ENCODE measurements at regions not wholly inside any gene's neighbourhood (a gene's known extent, or its start where the extent isn't known, plus 50 kb on each side); places are given as distances from the start of the nearest gene placed in this dataset.

DNA sequence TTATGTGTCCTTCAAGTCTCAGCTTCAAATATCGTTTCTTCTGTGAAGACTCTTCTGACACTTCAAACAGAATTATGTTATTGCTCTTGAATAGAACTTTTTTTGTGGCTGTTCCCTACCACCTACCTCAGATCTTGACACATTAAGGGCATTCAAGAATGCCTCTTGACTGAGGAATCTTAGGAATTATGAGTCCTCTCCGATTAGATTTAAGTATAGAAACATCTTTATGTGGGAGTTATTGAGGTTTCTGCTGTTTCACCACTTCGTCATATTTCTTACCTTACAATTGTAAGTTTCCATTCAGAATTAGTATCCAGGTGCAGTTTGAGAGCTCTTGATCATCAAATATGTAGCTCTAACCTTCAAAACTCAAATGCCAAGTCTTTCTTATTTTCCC lies 324.2 kb upstream of the NUDT12 start:
- H3K27ac ChIP-seq (ENCODE audit: extremely low read depth, low read depth, low read length), result no peak overlapping the region
- no peaks in the 10 kb centered on the region for H3K4me1 ChIP-seq (ENCODE audit: control insufficient read depth, insufficient read depth, low read length)
- H3K9me3 ChIP-seq (ENCODE audit: control insufficient read depth, insufficient read depth, low read depth, low read length), result no peaks in the 10 kb centered on the region
- no peak overlapping the region for H3K4me3 ChIP-seq (ENCODE audit: low read depth, low read length)
- H3K36me3 ChIP-seq (ENCODE audit: control insufficient read depth in 2 of 2, insufficient read depth in 1 of 2, low read length in 2 of 2), result no peaks in the 10 kb centered on the region
- ChIA-PET CTCF (interaction anchor here (1.0 kb wide), 1 partner anchor 58 kb away, joined by 3 read pairs; no protein-coding TSS in a partner anchor), POLR2A (no interaction called here)
- no peak for TF ChIP-seq PRDM10 (tag by site-specific recombination; IDR thresholded peaks at IDR 0.05)
- no peak for TF ChIP-seq ZNF248 (tag by site-specific recombination; IDR thresholded peaks at IDR 0.05)

DNA sequence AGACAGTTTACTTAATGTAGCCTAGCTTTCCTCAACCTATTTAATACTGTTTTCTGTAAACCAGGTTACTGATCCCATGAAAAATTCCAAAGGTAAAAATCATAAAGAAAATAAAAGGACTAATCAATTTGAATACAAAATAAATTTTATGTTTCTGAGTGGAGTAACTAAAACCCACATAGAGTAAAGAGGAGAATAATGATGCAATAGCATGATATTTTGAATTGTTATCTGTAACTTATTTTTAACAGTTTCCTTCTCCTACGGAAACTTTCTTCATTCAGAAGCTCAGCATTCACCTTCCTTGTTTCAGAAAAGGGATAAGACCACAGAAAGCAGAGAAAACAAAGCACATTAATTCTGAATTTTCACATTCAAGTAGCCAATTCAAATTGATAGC lies 320.6 kb upstream of the NUDT12 start:
- H3K4me1 ChIP-seq (ENCODE audit: control insufficient read depth, insufficient read depth, low read length), result no peaks in the 10 kb centered on the region
- no peaks in the 10 kb centered on the region for H3K9me3 ChIP-seq (ENCODE audit: control insufficient read depth, insufficient read depth, low read depth, low read length)
- ChIA-PET CTCF (interaction anchor here (0.7 kb wide), 1 partner anchor 73 kb away, joined by 4 read pairs; no protein-coding TSS in a partner anchor), POLR2A (no interaction called here)
- H3K4me3 ChIP-seq (ENCODE audit: low read depth, low read length), result no peak overlapping the region
- no peak overlapping the region for H3K27ac ChIP-seq (ENCODE audit: extremely low read depth, low read depth, low read length)
- TF ChIP-seq ZNF785 (tag by site-specific recombination; IDR thresholded peaks at IDR 0.05), result no peak
- TF ChIP-seq ZSCAN4 (tag by site-specific recombination; IDR thresholded peaks at IDR 0.05), result no peak
- TF ChIP-seq ZNF146 (tag by site-specific recombination; IDR thresholded peaks at IDR 0.05), result no peak
- no peak for TF ChIP-seq ZBTB11 (tag by site-specific recombination; conservative IDR thresholded peaks at IDR 0.05; ENCODE audit: low read depth)
- TF ChIP-seq, protein P1, sequence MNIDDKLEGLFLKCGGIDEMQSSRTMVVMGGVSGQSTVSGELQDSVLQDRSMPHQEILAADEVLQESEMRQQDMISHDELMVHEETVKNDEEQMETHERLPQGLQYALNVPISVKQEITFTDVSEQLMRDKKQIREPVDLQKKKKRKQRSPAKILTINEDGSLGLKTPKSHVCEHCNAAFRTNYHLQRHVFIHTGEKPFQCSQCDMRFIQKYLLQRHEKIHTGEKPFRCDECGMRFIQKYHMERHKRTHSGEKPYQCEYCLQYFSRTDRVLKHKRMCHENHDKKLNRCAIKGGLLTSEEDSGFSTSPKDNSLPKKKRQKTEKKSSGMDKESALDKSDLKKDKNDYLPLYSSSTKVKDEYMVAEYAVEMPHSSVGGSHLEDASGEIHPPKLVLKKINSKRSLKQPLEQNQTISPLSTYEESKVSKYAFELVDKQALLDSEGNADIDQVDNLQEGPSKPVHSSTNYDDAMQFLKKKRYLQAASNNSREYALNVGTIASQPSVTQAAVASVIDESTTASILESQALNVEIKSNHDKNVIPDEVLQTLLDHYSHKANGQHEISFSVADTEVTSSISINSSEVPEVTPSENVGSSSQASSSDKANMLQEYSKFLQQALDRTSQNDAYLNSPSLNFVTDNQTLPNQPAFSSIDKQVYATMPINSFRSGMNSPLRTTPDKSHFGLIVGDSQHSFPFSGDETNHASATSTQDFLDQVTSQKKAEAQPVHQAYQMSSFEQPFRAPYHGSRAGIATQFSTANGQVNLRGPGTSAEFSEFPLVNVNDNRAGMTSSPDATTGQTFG (tag by site-specific recombination; IDR thresholded peaks at IDR 0.05; ENCODE audit: borderline replicate concordance), result no peak
- no peak for TF ChIP-seq PRDM4 (tag by site-specific recombination; IDR thresholded peaks at IDR 0.05)
- no peak for TF ChIP-seq ZNF10 (tag by site-specific recombination; IDR thresholded peaks at IDR 0.05)
- no peak for TF ChIP-seq ZNF2 (tag by site-specific recombination; IDR thresholded peaks at IDR 0.05)
- no peak for TF ChIP-seq ZBTB1 (tag by site-specific recombination; IDR thresholded peaks at IDR 0.05)
- no peak for TF ChIP-seq MEIS1 (CRISPR knock-in tag; IDR thresholded peaks at IDR 0.05; ENCODE audit: borderline replicate concordance)
- no peak for TF ChIP-seq ZNF830 (tag by site-specific recombination; IDR thresholded peaks at IDR 0.05; ENCODE audit: low read depth)
- TF ChIP-seq SP7 (tag by site-specific recombination; IDR thresholded peaks at IDR 0.05), result no peak
- no peak for TF ChIP-seq ZNF654 (tag by site-specific recombination; IDR thresholded peaks at IDR 0.05; ENCODE audit: low read depth)
- no peak for TF ChIP-seq ZNF792 (tag by site-specific recombination; IDR thresholded peaks at IDR 0.05)
- no peaks in the 10 kb centered on the region for H3K36me3 ChIP-seq (ENCODE audit: control insufficient read depth in 2 of 2, insufficient read depth in 1 of 2, low read length in 2 of 2)

All from HEK293 (cell line).